MM.1S (cell line): ENCODE measurements at regions not wholly inside any gene's neighbourhood (a gene's known extent, or its start where the extent isn't known, plus 50 kb on each side); places are given as distances from the start of the nearest gene placed in this dataset.

Experiments
- DNase-seq: peaks from one replicate; pipeline ENCODE4 v3.0.0-alpha.2; 2015
- H2AFZ ChIP-seq: fragments of 300-600 bp; sonication (generic); 2 replicates; pipeline ENCODE4 v1.6.0; 2016; ENCODE audit warnings: antibody characterized with exemption, low read length
- H3F3A ChIP-seq: fragments of 300-600 bp; sonication (generic); 2 replicates; pipeline ENCODE4 v1.6.1; 2016; ENCODE audit warnings: mild to moderate bottlenecking, antibody characterized with exemption, low read length, moderate library complexity, mixed read lengths; ENCODE audit not compliant: insufficient read depth
- H3K27ac ChIP-seq: fragments of 300-600 bp; sonication (generic); 2 replicates; pipeline ENCODE4 v1.5.1; 2016; ENCODE audit warnings: mild to moderate bottlenecking, low read length
- H3K27me3 ChIP-seq: fragments of 300-600 bp; sonication (generic); replicated peaks from 2 replicates; pipeline ENCODE4 v1.6.0; 2016; ENCODE audit warnings: low read length; ENCODE audit not compliant: insufficient read depth
- H3K36me3 ChIP-seq: fragments of 300-600 bp; sonication (generic); replicated peaks from 2 replicates; pipeline ENCODE4 v1.6.1; 2016; ENCODE audit warnings: mild to moderate bottlenecking, low read length, mixed read lengths; ENCODE audit not compliant: insufficient read depth
- H3K4me1 ChIP-seq: fragments of 300-600 bp; sonication (generic); 2 replicates; pipeline ENCODE4 v1.6.1; 2016; ENCODE audit warnings: low read length, mixed read lengths
- H3K4me2 ChIP-seq: fragments of 300-600 bp; sonication (generic); 2 replicates; pipeline ENCODE4 v1.6.0; 2016; ENCODE audit warnings: low read depth, low read length
- H3K4me3 ChIP-seq: fragments of 300-600 bp; sonication (generic); 2 replicates; pipeline ENCODE4 v1.5.1; 2016; ENCODE audit warnings: low read length, mixed read lengths
- H3K79me2 ChIP-seq: fragments of 300-600 bp; sonication (generic); 2 replicates; pipeline ENCODE4 v1.6.1; 2016; ENCODE audit warnings: mixed run types, low read length, mixed read lengths
- H3K9ac ChIP-seq: fragments of 300-600 bp; sonication (generic); 2 replicates; pipeline ENCODE4 v1.6.1; 2016; ENCODE audit warnings: low read length, mixed read lengths
- H3K9me2 ChIP-seq: fragments of 300-600 bp; sonication (generic); replicated peaks from 2 replicates; pipeline ENCODE4 v1.6.1; 2016; ENCODE audit warnings: mild to moderate bottlenecking, low read length, mixed read lengths; ENCODE audit not compliant: insufficient read depth
- H3K9me3 ChIP-seq: fragments of 300-600 bp; sonication (generic); replicated peaks from 2 replicates; pipeline ENCODE4 v1.6.1; 2016; ENCODE audit warnings: mild to moderate bottlenecking, low read length, mixed read lengths; ENCODE audit not compliant: insufficient read depth
- H4K20me1 ChIP-seq: fragments of 300-600 bp; sonication (generic); 2 replicates; pipeline ENCODE4 v1.6.1; 2016; ENCODE audit warnings: mild to moderate bottlenecking, low read length, moderate library complexity, mixed read lengths; ENCODE audit not compliant: insufficient read depth
- EZH2 ChIP-seq: fragments of 300-600 bp; sonication (generic); optimal IDR thresholded peaks from 2 replicates; pipeline ENCODE3; 2017; ENCODE audit warnings: low read depth, mild to moderate bottlenecking, antibody characterized with exemption, low read length, mixed read lengths
- EZH2phosphoT487 ChIP-seq: fragments of 300-600 bp; sonication (generic); IDR thresholded peaks from 2 replicates; pipeline ENCODE4 v1.6.1; 2018; ENCODE audit warnings: antibody characterized with exemption, low read length
- TF ChIP-seq, protein P1 (sequence below): fragments of 300-600 bp; sonication (generic); IDR thresholded peaks from 2 replicates; pipeline ENCODE4 v1.5.1; 2016; ENCODE audit warnings: antibody characterized with exemption, low read length, mixed read lengths

DNA sequence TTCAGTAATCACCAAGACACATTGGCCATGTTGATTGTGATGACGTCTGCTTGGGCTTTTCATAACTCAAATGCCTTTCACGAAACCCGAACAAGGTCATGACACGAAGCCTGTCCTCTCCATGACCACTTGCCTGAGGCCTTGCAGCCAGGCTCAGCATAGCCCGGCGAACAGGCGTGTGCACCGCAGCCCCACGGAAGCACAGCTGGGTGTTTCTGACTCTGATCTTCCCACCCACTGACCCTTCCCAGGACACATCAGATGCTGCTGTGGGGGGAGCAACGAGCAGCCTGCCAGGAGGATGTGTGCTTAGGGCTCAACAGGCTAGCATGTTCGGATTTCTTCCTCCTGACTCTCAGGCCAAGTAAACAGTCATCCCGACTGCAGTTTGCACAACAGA is 369.4 kb upstream of the SALL3 start:
- H3K9me3 ChIP-seq: no peaks in the 10 kb centered on the region
- H2AFZ ChIP-seq: no peak overlapping the region
- no peak overlapping the region for H3K9ac ChIP-seq
- no peaks in the 10 kb centered on the region for H3K4me1 ChIP-seq
- no peaks in the 10 kb centered on the region for H3K27me3 ChIP-seq
- no peaks in the 10 kb centered on the region for H3K79me2 ChIP-seq
- H3F3A ChIP-seq: no peaks in the 10 kb centered on the region
- H3K4me3 ChIP-seq: no peak overlapping the region
- no peak overlapping the region for H3K27ac ChIP-seq
- TF ChIP-seq EZH2phosphoT487 (no peak), EZH2 (no peak)
- TF ChIP-seq, protein P1, sequence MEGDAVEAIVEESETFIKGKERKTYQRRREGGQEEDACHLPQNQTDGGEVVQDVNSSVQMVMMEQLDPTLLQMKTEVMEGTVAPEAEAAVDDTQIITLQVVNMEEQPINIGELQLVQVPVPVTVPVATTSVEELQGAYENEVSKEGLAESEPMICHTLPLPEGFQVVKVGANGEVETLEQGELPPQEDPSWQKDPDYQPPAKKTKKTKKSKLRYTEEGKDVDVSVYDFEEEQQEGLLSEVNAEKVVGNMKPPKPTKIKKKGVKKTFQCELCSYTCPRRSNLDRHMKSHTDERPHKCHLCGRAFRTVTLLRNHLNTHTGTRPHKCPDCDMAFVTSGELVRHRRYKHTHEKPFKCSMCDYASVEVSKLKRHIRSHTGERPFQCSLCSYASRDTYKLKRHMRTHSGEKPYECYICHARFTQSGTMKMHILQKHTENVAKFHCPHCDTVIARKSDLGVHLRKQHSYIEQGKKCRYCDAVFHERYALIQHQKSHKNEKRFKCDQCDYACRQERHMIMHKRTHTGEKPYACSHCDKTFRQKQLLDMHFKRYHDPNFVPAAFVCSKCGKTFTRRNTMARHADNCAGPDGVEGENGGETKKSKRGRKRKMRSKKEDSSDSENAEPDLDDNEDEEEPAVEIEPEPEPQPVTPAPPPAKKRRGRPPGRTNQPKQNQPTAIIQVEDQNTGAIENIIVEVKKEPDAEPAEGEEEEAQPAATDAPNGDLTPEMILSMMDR: no peak
- no peaks in the 10 kb centered on the region for H3K36me3 ChIP-seq
- H4K20me1 ChIP-seq: no peaks in the 10 kb centered on the region
- H3K4me2 ChIP-seq: no peak overlapping the region
- H3K9me2 ChIP-seq: no peaks in the 10 kb centered on the region
- no peak for DNase-seq

DNA sequence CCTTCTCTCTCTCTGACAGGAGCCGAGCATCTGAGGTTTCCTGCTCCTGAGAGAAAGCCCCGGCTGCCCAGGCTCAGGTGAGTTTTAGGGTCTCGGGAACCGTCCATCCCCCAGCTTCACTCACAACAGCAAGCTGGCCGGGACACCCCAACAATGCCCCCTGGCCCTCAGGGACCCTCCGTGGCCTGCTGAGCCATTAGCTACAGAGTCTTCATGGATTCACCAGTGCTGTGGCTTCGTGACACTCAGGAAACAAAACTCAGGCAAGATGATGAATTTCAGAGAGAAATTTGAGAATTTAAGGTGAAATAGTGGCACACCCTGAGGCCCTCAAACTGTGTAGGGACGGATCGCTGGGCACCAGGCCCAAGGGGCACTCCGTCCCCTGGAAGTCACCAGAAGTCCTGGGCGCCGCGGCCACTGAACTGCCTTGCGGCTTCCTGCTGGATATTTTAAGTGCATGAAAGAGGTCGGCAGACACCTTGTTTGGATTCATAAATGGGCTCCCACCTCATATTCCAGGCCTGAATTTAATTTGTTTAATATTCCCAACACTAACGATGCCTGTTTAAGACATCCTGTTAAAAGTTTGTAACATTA is 368.3 kb upstream of the SALL3 start:
- Histone ChIP-seq H3K4me2 (no peak overlapping the region), H3K27ac (no peak overlapping the region), H3K79me2 (no peaks in the 10 kb centered on the region), H3K9me3 (no peaks in the 10 kb centered on the region), H3K36me3 (no peaks in the 10 kb centered on the region), H3K27me3 (no peaks in the 10 kb centered on the region), H3K4me1 (no peaks in the 10 kb centered on the region), H3F3A (no peaks in the 10 kb centered on the region), H3K4me3 (no peak overlapping the region), H4K20me1 (no peaks in the 10 kb centered on the region), H3K9me2 (no peaks in the 10 kb centered on the region), H3K9ac (no peak overlapping the region), H2AFZ (no peak overlapping the region)
- TF ChIP-seq, protein P1: no peak
- TF ChIP-seq EZH2phosphoT487 (no peak), EZH2 (no peak)
- no peak for DNase-seq

DNA sequence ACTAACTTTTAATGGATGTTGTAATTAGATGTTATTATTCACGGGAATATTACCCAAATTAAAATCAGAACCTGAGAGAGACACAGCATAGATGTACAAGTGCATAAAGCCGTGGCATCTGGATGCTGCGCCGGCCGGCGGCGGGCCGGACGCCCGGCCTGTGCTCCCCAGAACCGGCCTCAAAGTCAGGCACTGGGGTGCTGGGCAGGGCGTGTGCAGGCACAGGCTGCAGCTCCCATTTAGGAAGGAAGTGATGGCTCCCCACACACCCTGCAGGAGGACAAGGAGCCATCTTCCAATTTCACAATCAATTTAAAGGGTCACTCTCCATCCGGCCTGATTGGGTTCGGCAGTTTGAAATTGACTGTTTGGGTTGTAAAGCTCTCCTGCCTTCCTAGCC is 367.7 kb upstream of the SALL3 start:
- no peak for DNase-seq
- no peaks in the 10 kb centered on the region for H3K4me1 ChIP-seq
- no peaks in the 10 kb centered on the region for H3K36me3 ChIP-seq
- H3K9me2 ChIP-seq: no peaks in the 10 kb centered on the region
- no peaks in the 10 kb centered on the region for H4K20me1 ChIP-seq
- no peak overlapping the region for H3K4me2 ChIP-seq
- H3K9ac ChIP-seq: no peak overlapping the region
- H3F3A ChIP-seq: no peaks in the 10 kb centered on the region
- no peak overlapping the region for H3K27ac ChIP-seq
- H2AFZ ChIP-seq: no peak overlapping the region
- H3K4me3 ChIP-seq: no peak overlapping the region
- no peaks in the 10 kb centered on the region for H3K79me2 ChIP-seq
- TF ChIP-seq, protein P1: no peak
- TF ChIP-seq EZH2phosphoT487 (no peak), EZH2 (no peak)
- no peaks in the 10 kb centered on the region for H3K9me3 ChIP-seq
- no peaks in the 10 kb centered on the region for H3K27me3 ChIP-seq
